Sigmoid colon (tissue), 6 donors: ENCODE measurements at regions not wholly inside any gene's neighbourhood (a gene's known extent, or its start where the extent isn't known, plus 50 kb on each side); places are given as distances from the start of the nearest gene placed in this dataset.

Experiments used
- DNase-seq: peaks from one replicate; pipeline ENCODE4 v3.0.0-alpha.2; 2019
- H3K27ac ChIP-seq, 4 donors: fragments of 200-600 bp; sonication (generic); one replicate each; pipeline ENCODE4 v1.5.1; 2016 to 2019; ENCODE audit warnings: mild to moderate bottlenecking in 1 of 4
- H3K27me3 ChIP-seq, 3 donors: fragments of 200-600 bp; sonication (generic); one replicate each; pipeline ENCODE4 v1.5.1; 2019; ENCODE audit warnings: mild to moderate bottlenecking in 1 of 3
- H3K36me3 ChIP-seq, 4 donors: fragments of 200-600 bp; sonication (generic); one replicate each; pipeline ENCODE4 v1.5.1; 2016 to 2019
- H3K4me1 ChIP-seq, 4 donors: fragments of 200-600 bp; sonication (generic); one replicate each; pipeline ENCODE4 v1.5.1; 2017 to 2019
- H3K4me3 ChIP-seq, 4 donors: fragments of 200-600 bp; sonication (generic); one replicate each; pipeline ENCODE4 v1.5.1; 2017 to 2019; ENCODE audit warnings: mild to moderate bottlenecking in 2 of 4, moderate library complexity in 1 of 4
- H3K9me3 ChIP-seq, 4 donors: fragments of 200-600 bp in 3 of 4; sonication (generic) in 3 of 4; one replicate each; pipeline versions ENCODE4 v1.5.1 to v1.6.1; 2013 to 2019
- CTCF ChIP-seq, 4 experiments: fragments of 450-650 bp in 3 of 4; fragments of 200-600 bp in 1 of 4; IDR thresholded peaks; one replicate each; pipeline ENCODE4 v1.5.1; 2016 to 2019; ENCODE audit warnings: antibody characterized with exemption in 4 of 4, mild to moderate bottlenecking in 3 of 4, moderate library complexity in 2 of 4
- EP300 ChIP-seq, 4 donors: sonication (generic); formaldehyde crosslinking; IDR thresholded peaks; one replicate each; pipeline ENCODE4 v1.6.1; 2017; ENCODE audit warnings: antibody characterized with exemption in 4 of 4
- POLR2A ChIP-seq, 2 donors: fragments of 450-650 bp; IDR thresholded peaks; one replicate each; pipeline ENCODE4 v1.6.1; 2016; ENCODE audit warnings: antibody characterized with exemption in 2 of 2, mild to moderate bottlenecking in 2 of 2, moderate library complexity in 2 of 2
- POLR2AphosphoS5 ChIP-seq, 4 donors: sonication (generic); formaldehyde crosslinking; IDR thresholded peaks; one replicate each; pipeline ENCODE4 v1.6.1; 2017; ENCODE audit warnings: antibody characterized with exemption in 4 of 4
- WGBS, 2 donors: extraction: QIAGEN DNeasy Blood & Tissue Kit; methylation state at CpG; one replicate each; pipeline ENCODE4 v1.1.7; 2013; 5-methylcytosine and 5-hydroxymethylcytosine counted together
- intact Hi-C: fragments of 100-400 bp; cut with DNase I; formaldehyde crosslinking; loops from one replicate; pipeline ENCODE4 v1.15.1; 2023
- donor health status: healthy with polysubstance abuse.
- donor health status: healthy.

GRCh38 chr13:107518292-107518691 is 697.0 kb downstream of the LIG4 start:
- Histone ChIP-seq H3K9me3 (no peaks in the 10 kb centered on the region), H3K27me3 (no peaks in the 10 kb centered on the region), H3K4me3 (no peak overlapping the region), H3K36me3 (no peaks in the 10 kb centered on the region), H3K27ac (no peak overlapping the region), H3K4me1 (no peaks in the 10 kb centered on the region)
- intact Hi-C loops: no loop called here
- TF ChIP-seq EP300 (IDR thresholded peaks at IDR 0.05): no peak
- no peak for TF ChIP-seq POLR2AphosphoS5 (IDR thresholded peaks at IDR 0.05)
- no peak for TF ChIP-seq POLR2A (IDR thresholded peaks at IDR 0.05)
- no peak for TF ChIP-seq CTCF (IDR thresholded peaks at IDR 0.05)
- WGBS, 2 donors: 58 to 65% methylated on average over 3 of the region's 3 CpGs
- no peak for DNase-seq

GRCh38 chr13:107516517-107516916 is 698.8 kb downstream of the LIG4 start:
- Histone ChIP-seq H3K9me3 (no peaks in the 10 kb centered on the region), H3K27ac (no peak overlapping the region), H3K27me3 (no peaks in the 10 kb centered on the region), H3K36me3 (no peaks in the 10 kb centered on the region), H3K4me1 (no peaks in the 10 kb centered on the region), H3K4me3 (no peak overlapping the region)
- WGBS, 2 donors: 80 to 85% methylated on average over 4 of the region's 4 CpGs
- no peak for DNase-seq
- TF ChIP-seq POLR2A (IDR thresholded peaks at IDR 0.05): no peak
- TF ChIP-seq EP300 (IDR thresholded peaks at IDR 0.05): no peak
- no peak for TF ChIP-seq CTCF (IDR thresholded peaks at IDR 0.05)
- TF ChIP-seq POLR2AphosphoS5 (IDR thresholded peaks at IDR 0.05): no peak
- intact Hi-C loops: no loop called here

GRCh38 chr13:107512551-107512950 is 702.8 kb downstream of the LIG4 start:
- TF ChIP-seq EP300 (IDR thresholded peaks at IDR 0.05): no peak
- TF ChIP-seq POLR2AphosphoS5 (IDR thresholded peaks at IDR 0.05): no peak
- TF ChIP-seq POLR2A (IDR thresholded peaks at IDR 0.05): no peak
- no peak for TF ChIP-seq CTCF (IDR thresholded peaks at IDR 0.05)
- no peak for DNase-seq
- no peak overlapping the region for H3K27ac ChIP-seq
- no peaks in the 10 kb centered on the region for H3K36me3 ChIP-seq
- intact Hi-C loops: no loop called here
- H3K4me1 ChIP-seq: no peaks in the 10 kb centered on the region
- 89 to 93% methylated on average over 6 of the region's 6 CpGs for WGBS, 2 donors
- H3K27me3 ChIP-seq: no peaks in the 10 kb centered on the region
- no peaks in the 10 kb centered on the region for H3K9me3 ChIP-seq
- no peak overlapping the region for H3K4me3 ChIP-seq

- intact Hi-C loops: no loop called here
- H3K27ac ChIP-seq: no peak overlapping the region
Measured at GRCh38 chr13:107497661-107498060, 717.7 kb downstream of the LIG4 start.

More at GRCh38 chr13:107497661-107498060, 717.7 kb downstream of the LIG4 start:
- Histone ChIP-seq H3K36me3 (no peaks in the 10 kb centered on the region), H3K27me3 (no peaks in the 10 kb centered on the region), H3K9me3 (no peaks in the 10 kb centered on the region), H3K4me3 (no peak overlapping the region), H3K4me1 (no peaks in the 10 kb centered on the region)
- whole genome bisulfite sequencing, 2 donors: 54 to 64% methylated on average over 5 of the region's 5 CpGs
- no peak for DNase-seq
- TF ChIP-seq POLR2AphosphoS5 (IDR thresholded peaks at IDR 0.05) (no peak), EP300 (IDR thresholded peaks at IDR 0.05) (no peak), POLR2A (IDR thresholded peaks at IDR 0.05) (no peak), CTCF (IDR thresholded peaks at IDR 0.05) (no peak)
